GM18505 (cell line): ENCODE measurements at regions not wholly inside any gene's neighbourhood (a gene's known extent, or its start where the extent isn't known, plus 50 kb on each side); places are given as distances from the start of the nearest gene placed in this dataset.

Experiments
- ATAC-seq: cut with Tn5 transposase; IDR thresholded peaks from one replicate; pipeline ENCODE4 v1.9.1; 2021; ENCODE audit not compliant: unreplicated experiment
- POLR2A ChIP-seq: IDR thresholded peaks from 4 replicates; pipeline ENCODE4 v1.6.1; 2011; ENCODE audit warnings: borderline replicate concordance; ENCODE audit not compliant: insufficient read depth, insufficient read length; ENCODE audit errors: extremely low read depth

GRCh38 chr13:106063591-106064313, 471.7 kb downstream of the EFNB2 start:
- no peak for TF ChIP-seq POLR2A
- ATAC-seq, result no peak

GRCh38 chr13:106061781-106062180, 473.7 kb downstream of the EFNB2 start:
- no peak for ATAC-seq
- no peak for TF ChIP-seq POLR2A

- no peak for TF ChIP-seq POLR2A
- no peak for ATAC-seq
Observed at GRCh38 chr13:106056851-106057250, 478.6 kb downstream of the EFNB2 start.

DNA sequence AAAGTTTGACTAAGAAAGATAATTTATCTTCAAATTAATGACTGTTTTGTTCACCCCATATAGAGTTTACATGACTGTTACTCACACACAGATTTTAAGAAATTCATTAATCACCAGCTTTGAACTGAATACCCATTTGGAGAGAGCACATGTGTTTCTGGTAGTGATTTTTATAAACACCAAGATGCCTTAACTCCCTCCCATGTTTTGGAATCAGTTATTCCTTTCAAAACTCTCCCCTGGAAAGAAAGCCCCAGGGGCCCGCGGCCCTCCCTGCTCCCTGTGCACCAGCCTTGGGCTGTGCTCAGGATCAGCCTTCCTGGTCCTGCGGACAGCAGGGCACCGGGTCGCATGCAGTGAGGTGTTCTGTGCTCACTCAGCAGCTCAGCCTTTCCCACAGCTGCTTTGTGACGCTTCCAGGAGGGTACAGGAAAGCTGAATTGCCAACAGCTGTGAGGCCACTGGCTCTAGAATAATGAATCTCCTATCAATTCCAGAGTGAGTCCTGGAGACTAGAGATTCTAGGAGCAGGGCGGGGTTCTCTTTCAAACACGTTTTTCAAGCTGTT, 483.2 kb downstream of the EFNB2 start:
- no peak for ATAC-seq
- no peak for TF ChIP-seq POLR2A

GRCh38 chr13:106049171-106049570, 486.3 kb downstream of the EFNB2 start:
- TF ChIP-seq POLR2A, result no peak
- ATAC-seq, result no peak

GRCh38 chr13:106048386-106048785, 487.1 kb downstream of the EFNB2 start:
- TF ChIP-seq POLR2A, result no peak
- ATAC-seq, result no peak

- ATAC-seq, result no peak
- no peak for TF ChIP-seq POLR2A
Observed at GRCh38 chr13:106047859-106048258, 487.6 kb downstream of the EFNB2 start.

DNA sequence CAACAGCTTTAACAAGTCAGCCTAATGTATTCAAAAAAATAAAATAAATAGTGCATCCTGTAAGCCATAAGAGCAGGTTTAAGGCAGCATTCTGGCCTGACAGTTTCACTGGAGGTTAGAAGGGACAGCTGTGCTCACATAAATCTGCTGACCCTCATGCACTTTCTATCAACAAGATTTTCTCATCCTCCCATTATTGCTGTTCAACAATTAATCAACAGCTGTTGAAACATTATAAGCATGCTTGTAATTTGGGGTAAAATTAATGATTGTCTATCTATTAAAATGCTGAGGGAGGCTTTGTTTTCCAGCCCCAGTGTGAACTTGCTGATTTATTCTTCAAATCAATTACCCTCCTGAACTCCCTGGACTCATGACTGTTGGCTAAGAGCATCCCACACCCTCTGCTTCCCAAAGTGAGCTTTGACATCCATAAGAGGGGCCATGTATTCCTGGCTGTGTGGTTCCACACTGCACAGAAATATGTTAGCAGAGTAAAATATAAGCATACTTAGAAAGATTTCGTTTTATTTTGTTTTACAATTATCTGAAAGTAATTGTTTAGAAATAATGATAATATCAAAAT, 492.4 kb downstream of the EFNB2 start:
- ATAC-seq, result no peak
- TF ChIP-seq POLR2A, result no peak

- ATAC-seq, result no peak
- TF ChIP-seq POLR2A, result no peak
Observed at GRCh38 chr13:106041445-106041844, 494.0 kb downstream of the EFNB2 start.

DNA sequence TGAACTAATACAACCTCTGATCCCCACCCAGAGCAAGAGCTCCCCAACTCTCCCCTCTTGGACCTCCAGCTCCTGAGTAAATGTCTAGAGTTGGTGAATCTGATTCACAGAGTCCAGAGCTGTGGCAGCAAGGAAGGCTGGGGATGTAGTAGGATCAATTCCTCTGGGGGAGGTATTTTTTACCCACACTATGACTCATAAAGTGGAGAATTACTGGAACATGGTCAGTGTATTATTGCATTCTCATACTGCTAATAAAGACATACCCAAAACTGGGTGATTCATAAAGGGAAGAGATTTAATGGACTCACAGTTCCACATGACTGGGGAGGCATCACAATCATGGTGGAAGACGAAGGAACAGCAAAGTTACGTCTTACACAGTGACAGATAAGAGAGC, 496.7 kb downstream of the EFNB2 start:
- TF ChIP-seq POLR2A, result no peak
- ATAC-seq, result no peak

DNA sequence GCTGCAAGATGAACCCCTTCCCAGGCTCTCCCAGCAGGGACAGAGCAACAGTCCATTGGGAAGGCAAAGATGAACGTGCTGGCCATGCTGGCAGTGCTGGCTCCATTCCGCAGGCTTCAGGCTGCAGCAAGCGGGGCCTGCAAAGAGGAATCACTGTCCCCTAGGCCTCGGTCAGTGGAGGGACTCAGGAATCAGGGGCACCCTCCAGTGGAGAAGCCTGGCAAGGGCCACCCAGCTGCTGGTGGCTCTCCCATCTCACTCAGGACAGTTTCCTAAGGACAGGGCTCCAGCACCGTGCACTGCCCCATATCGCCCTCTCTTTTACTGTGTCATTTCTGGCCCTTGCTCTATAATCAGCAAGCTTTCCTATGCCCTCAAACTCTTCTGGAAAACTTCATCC, 498.6 kb downstream of the EFNB2 start:
- ATAC-seq, result no peak

DNA sequence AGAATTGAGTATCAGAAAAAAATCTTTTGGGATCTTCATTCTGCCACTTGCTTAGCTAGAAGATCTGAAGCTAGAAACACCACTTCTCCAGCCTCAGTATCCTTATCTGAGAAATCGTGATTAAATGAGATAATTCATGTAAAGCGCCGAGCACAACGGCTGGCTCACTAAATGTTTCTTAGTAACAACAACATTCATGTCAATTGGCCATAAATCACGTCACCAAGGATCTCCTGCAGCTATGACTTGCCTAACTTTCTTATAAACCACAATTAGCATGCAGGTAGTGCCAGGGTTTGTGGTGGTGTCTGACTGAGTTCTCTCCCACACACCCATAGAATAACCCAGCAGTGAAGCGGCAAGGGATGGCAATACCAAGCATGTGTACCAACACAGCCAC, 501.3 kb downstream of the EFNB2 start:
- no peak for ATAC-seq
- TF ChIP-seq POLR2A, result no peak

More for the DNA sequence above, 498.6 kb downstream of the EFNB2 start:
- no peak for TF ChIP-seq POLR2A

GRCh38 chr13:106033659-106034058, 501.8 kb downstream of the EFNB2 start:
- ATAC-seq, result no peak
- TF ChIP-seq POLR2A, result no peak

GRCh38 chr13:106032441-106032840, 503.0 kb downstream of the EFNB2 start:
- no peak for TF ChIP-seq POLR2A

More at GRCh38 chr13:106032441-106032840, 503.0 kb downstream of the EFNB2 start:
- ATAC-seq, result no peak
